GM18867 (cell line): ENCODE measurements at regions not wholly inside any gene's neighbourhood (a gene's known extent, or its start where the extent isn't known, plus 50 kb on each side); places are given as distances from the start of the nearest gene placed in this dataset.

Experiments used
- ATAC-seq: cut with Tn5 transposase; IDR thresholded peaks from one replicate; pipeline ENCODE4 v1.9.1; 2021; ENCODE audit warnings: mild to moderate bottlenecking, moderate library complexity; ENCODE audit not compliant: unreplicated experiment

GRCh38 chr16:85353839-85354685 is 241.8 kb upstream of the CIBAR2 start:
- no peak for ATAC-seq

GRCh38 chr16:85354686-85355514 is 242.6 kb upstream of the CIBAR2 start:
- no peak for ATAC-seq

GRCh38 chr16:85355515-85355837 is 243.2 kb upstream of the CIBAR2 start:
- ATAC-seq = no peak

GRCh38 chr16:85356157-85356556 is 243.9 kb upstream of the CIBAR2 start:
- ATAC-seq = no peak

GRCh38 chr16:85357323-85357722 is 245.1 kb upstream of the CIBAR2 start:
- ATAC-seq = no peak

DNA sequence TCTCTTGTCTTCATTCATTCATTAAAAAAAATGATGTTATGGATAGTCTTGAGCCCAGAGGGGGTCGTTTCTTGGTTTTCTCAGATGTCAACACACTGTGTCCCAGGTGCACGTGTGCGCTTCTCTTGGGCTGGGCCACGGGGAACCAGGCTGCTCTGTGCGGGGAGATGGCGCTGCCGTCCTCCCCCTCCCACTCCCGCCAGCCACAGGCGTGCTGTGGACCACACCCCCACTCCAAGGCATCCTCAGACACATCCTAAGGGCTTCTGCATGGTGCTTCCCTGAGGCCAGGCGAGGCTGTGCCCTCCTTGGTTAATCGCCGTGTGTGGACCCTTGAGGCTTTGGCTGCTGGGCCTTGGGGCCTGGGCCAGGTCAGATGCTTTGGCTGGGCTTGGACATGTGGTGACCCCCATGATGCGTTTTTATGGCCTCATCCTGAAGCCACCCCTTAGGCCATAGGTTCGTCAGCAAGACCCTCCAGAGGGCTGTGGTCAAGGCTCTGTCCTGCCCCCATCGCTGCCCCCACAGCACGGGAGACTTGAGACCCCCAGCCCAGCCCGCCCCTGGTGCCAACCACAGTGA is 245.7 kb upstream of the CIBAR2 start:
- ATAC-seq = no peak

- no peak for ATAC-seq
Measured at GRCh38 chr16:85358704-85359146, 246.5 kb upstream of the CIBAR2 start.

DNA sequence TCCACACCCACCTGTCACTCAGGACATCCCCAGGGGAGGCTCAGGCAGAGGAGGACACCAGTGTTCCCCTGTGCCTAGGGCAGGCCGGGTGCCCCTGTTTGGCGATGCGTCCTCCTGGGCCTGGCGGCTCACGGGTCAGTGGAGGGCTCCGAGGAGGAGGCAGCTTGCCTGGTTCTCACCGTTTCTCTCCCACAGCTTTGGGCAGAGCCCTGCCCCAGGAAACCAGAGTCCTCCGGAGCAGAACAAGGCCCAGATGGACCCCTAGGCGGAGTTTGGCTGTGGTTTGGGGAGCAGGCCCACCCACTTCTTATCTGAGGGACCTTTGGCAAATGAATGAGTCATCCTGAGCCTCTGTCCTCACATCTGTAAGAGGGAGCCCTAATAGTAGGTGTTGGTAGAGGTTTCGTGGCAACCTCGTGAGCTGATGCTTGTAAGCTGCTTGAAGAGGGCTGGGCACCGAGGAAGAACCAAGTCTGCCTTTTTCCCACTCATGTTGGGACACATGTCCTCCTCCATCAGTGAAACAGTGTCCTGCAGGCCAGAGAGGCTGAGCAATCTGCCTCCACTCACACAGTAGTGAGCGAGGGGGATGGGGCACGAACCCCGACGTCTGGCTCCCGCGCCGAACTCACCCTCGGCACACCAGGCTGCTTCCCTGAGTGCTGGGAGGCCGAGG is 247.0 kb upstream of the CIBAR2 start:
- ATAC-seq = no peak

- ATAC-seq = no peak
Measured at GRCh38 chr16:85360323-85361277, 248.3 kb upstream of the CIBAR2 start.

GRCh38 chr16:85361441-85362118 is 249.3 kb upstream of the CIBAR2 start:
- ATAC-seq = no peak

GRCh38 chr16:85362443-85362842 is 250.2 kb upstream of the CIBAR2 start:
- ATAC-seq = no peak

DNA sequence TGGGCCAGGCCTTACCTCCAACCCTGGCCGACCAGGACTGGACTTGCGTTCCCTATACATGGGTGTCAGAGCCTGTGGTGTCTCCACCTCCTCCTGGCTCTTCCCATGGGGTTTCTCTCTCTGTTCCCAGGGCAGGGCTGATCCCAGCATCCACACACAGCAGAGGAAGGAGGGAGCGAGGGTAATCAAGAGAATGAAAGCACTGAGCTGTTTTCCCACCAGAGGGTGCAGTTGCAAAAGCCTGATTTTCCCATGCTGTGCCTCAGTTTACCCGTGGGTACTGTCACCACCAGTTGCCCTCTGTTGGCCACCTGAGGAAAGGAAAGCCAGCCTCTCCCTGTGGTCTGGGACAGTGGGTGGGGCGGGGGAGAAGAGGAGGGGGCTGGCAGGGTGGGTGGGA is 249.7 kb upstream of the GSE1 start:
- no peak for ATAC-seq

- ATAC-seq = no peak
Measured at GRCh38 chr16:85363881-85364280, 249.2 kb upstream of the GSE1 start.

DNA sequence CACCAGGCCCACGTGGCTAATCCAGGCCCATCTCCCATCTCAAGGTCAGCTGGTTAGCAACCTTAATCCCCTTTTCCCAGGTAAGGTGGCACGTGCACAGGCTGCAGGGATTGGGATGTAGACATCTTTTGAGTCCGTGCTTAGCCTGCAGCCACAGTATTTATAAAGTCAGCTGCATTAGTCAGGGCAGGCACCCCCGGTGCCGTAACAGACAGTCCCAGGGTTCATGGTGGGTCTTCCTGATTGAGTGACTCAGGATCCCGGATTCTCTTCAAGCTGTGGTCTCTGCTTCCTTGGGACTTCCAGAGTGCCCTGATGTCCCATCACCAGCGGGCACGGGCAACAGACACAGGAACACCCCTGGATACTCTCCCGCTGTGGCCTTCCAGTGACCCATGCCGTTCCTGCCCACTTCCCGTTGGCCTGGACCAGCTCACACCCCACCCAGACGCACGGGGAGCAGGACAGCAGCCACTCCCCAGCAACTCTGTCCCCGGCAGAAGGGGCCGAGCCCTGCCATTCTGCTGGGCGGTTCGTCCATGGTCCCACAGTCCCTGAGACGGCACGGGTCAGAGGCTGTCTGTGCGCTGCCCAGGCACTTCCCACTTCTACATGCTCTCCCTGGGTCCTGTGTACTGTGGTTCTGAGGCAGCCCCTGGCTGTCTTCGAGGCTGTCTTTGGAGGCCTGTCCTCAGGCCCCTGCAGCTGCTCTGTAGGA is 248.6 kb upstream of the GSE1 start:
- ATAC-seq = no peak

DNA sequence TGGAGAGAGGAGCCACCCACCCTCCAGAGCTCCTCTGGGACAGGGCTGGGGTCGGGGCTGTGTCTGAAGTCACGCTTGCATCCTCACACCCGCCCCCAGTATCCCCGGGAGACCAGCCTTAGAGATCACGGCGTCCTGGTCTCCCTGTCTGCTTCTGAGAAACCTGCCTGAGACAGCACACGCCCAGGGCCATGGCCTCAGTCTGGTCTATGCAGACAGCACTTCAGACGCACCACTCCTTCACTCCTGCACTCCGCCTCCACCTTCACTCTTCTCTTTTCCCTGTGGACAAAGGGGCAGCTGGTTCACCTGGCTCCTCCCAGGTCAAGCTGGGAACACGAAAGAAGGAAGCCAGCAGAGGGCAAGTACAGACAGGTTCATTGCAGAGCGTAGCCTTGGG is 248.0 kb upstream of the GSE1 start:
- ATAC-seq = no peak

- ATAC-seq = no peak
Measured at GRCh38 chr16:85366031-85366763, 246.9 kb upstream of the GSE1 start.

GRCh38 chr16:85367485-85367884 is 245.6 kb upstream of the GSE1 start:
- no peak for ATAC-seq

DNA sequence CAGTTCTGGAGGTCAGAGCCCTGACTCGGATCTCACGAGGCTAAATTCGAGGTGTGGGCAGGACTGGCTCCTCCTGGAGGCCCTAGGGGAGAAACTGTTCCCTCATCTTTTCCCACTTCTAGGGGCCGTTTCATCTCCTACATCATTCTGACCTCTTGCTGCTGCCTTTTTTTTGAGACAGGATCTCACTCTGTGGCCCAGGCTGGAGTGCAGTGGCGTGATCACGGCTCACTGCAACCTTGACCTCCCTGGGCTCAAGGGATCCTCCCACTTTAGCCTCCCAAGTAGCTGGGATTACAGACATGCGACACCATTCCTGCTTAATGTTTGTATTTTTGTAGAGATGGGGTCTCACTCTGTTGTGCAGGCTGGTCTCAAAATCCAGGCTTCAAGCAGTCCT is 244.1 kb upstream of the GSE1 start:
- ATAC-seq = no peak
